GM06990 (cell line): ENCODE measurements at regions not wholly inside any gene's neighbourhood (a gene's known extent, or its start where the extent isn't known, plus 50 kb on each side); places are given as distances from the start of the nearest gene placed in this dataset.
"Not testable (repeated sequence)": the region's sequence is repeated elsewhere in the genome, so short reads cannot be mapped to it uniquely, and the experiment has no call there.

Experiments used
- DNase-seq: peaks from one replicate; pipeline ENCODE4 v3.0.0-alpha.2; 2011; ENCODE audit not compliant: insufficient read length; ENCODE audit errors: extremely low read depth
- H3K27me3 ChIP-seq: replicated peaks from 2 replicates; pipeline ENCODE4 v1.6.0; 2011; ENCODE audit warnings: low read length; ENCODE audit not compliant: control insufficient read depth, insufficient read depth
- H3K36me3 ChIP-seq: 2 replicates; pipeline ENCODE4 v1.5.1; 2011; ENCODE audit warnings: low read length; ENCODE audit not compliant: control insufficient read depth, insufficient read depth
- H3K4me3 ChIP-seq: replicated peaks from 2 replicates; pipeline ENCODE4 v1.5.1; 2011; ENCODE audit warnings: low read depth, mild to moderate bottlenecking, control low read depth, low read length
- CTCF ChIP-seq: IDR thresholded peaks from 2 replicates; pipeline ENCODE4 v1.5.1; 2011; ENCODE audit warnings: low read length, control low read depth, mild to moderate bottlenecking, inconsistent platforms; ENCODE audit not compliant: insufficient read depth, poor library complexity, severe bottlenecking

GRCh38 chr1:94754570-94754969 is 65.6 kb upstream of the SLC44A3 start:
- DNase-seq, result no peak
- H3K36me3 ChIP-seq, result no peaks in the 10 kb centered on the region
- H3K4me3 ChIP-seq, result no peak overlapping the region
- H3K27me3 ChIP-seq, result no peaks in the 10 kb centered on the region
- no peak for TF ChIP-seq CTCF

- no peak overlapping the region for H3K4me3 ChIP-seq
- DNase-seq, result no peak
- no peak for TF ChIP-seq CTCF
- no peaks in the 10 kb centered on the region for H3K27me3 ChIP-seq
- H3K36me3 ChIP-seq, result no peaks in the 10 kb centered on the region
Measured at GRCh38 chr1:94754095-94754494, 66.1 kb upstream of the SLC44A3 start.

GRCh38 chr1:94753171-94753972 is 66.8 kb upstream of the SLC44A3 start:
- Histone ChIP-seq H3K27me3 (no peaks in the 10 kb centered on the region), H3K36me3 (no peaks in the 10 kb centered on the region), H3K4me3 (no peak overlapping the region)
- no peak for TF ChIP-seq CTCF
- no peak for DNase-seq

- H3K4me3 ChIP-seq, H3K36me3 ChIP-seq, H3K27me3 ChIP-seq, DNase-seq: not testable (repeated sequence)
Measured at GRCh38 chr1:94751483-94751882, 68.7 kb upstream of the SLC44A3 start.

GRCh38 chr1:94746635-94747525 is 73.3 kb upstream of the SLC44A3 start:
- TF ChIP-seq CTCF, result no peak
- DNase-seq, result no peak
- Histone ChIP-seq H3K36me3 (no peaks in the 10 kb centered on the region), H3K27me3 (no peaks in the 10 kb centered on the region), H3K4me3 (no peak overlapping the region)

GRCh38 chr1:94745742-94746141 is 74.4 kb upstream of the SLC44A3 start:
- no peaks in the 10 kb centered on the region for H3K36me3 ChIP-seq
- H3K27me3 ChIP-seq, result no peaks in the 10 kb centered on the region
- H3K4me3 ChIP-seq, result no peak overlapping the region
- no peak for DNase-seq
- no peak for TF ChIP-seq CTCF
